ENCODE measurements at regions not wholly inside any gene's neighbourhood (a gene's known extent, or its start where the extent isn't known, plus 50 kb on each side); places are given as distances from the start of the nearest gene placed in this dataset.

- Histone ChIP-seq H3K4me2 (ENCODE audit: low read length) (no peak overlapping the region), H3F3A (ENCODE audit: insufficient read depth, low read length) (no peaks in the 10 kb centered on the region), H3K4me1 (ENCODE audit: insufficient read depth, low read length, severe bottlenecking) (no peaks in the 10 kb centered on the region), H3K79me2 (ENCODE audit: insufficient read depth, low read length) (no peaks in the 10 kb centered on the region), H3K9ac (ENCODE audit: low read length) (no peak overlapping the region), H3K27me3 (ENCODE audit: insufficient read depth, low read length) (no peaks in the 10 kb centered on the region), H4K20me1 (ENCODE audit: insufficient read depth, low read length) (no peaks in the 10 kb centered on the region), H3K36me3 (ENCODE audit: insufficient read depth, low read length) (no peaks in the 10 kb centered on the region), H2AFZ (ENCODE audit: low read length) (no peak overlapping the region), H3K9me3 (ENCODE audit: low read length) (no peaks in the 10 kb centered on the region), H3K9me2 (ENCODE audit: low read depth, low read length) (no peaks in the 10 kb centered on the region), H3K4me3 (ENCODE audit: low read depth, low read length, poor library complexity, severe bottlenecking) (no peak overlapping the region), H3K27ac (ENCODE audit: low read depth, low read length, poor library complexity, severe bottlenecking) (no peak overlapping the region)
- no peak for TF ChIP-seq CTCF (IDR thresholded peaks at IDR 0.05; ENCODE audit: low read length)
- TF ChIP-seq EZH2 (IDR thresholded peaks at IDR 0.05; ENCODE audit: borderline replicate concordance, low read length) = no peak
Measured at GRCh38 chr18:67092141-67092540, 424.4 kb downstream of the DSEL start.

GRCh38 chr18:67081482-67082211 lies 434.9 kb downstream of the DSEL start:
- Histone ChIP-seq H3K79me2 (ENCODE audit: insufficient read depth, low read length) (no peaks in the 10 kb centered on the region), H4K20me1 (ENCODE audit: insufficient read depth, low read length) (no peaks in the 10 kb centered on the region), H3K27me3 (ENCODE audit: insufficient read depth, low read length) (no peaks in the 10 kb centered on the region), H3K4me1 (ENCODE audit: insufficient read depth, low read length, severe bottlenecking) (no peaks in the 10 kb centered on the region), H3F3A (ENCODE audit: insufficient read depth, low read length) (no peaks in the 10 kb centered on the region), H2AFZ (ENCODE audit: low read length) (no peak overlapping the region), H3K9ac (ENCODE audit: low read length) (no peak overlapping the region), H3K36me3 (ENCODE audit: insufficient read depth, low read length) (no peaks in the 10 kb centered on the region), H3K4me2 (ENCODE audit: low read length) (no peak overlapping the region), H3K27ac (ENCODE audit: low read depth, low read length, poor library complexity, severe bottlenecking) (no peak overlapping the region), H3K9me3 (ENCODE audit: low read length) (no peaks in the 10 kb centered on the region), H3K9me2 (ENCODE audit: low read depth, low read length) (no peaks in the 10 kb centered on the region), H3K4me3 (ENCODE audit: low read depth, low read length, poor library complexity, severe bottlenecking) (no peak overlapping the region)
- TF ChIP-seq CTCF (IDR thresholded peaks at IDR 0.05; ENCODE audit: low read length) (no peak), EZH2 (IDR thresholded peaks at IDR 0.05; ENCODE audit: borderline replicate concordance, low read length) (no peak)

GRCh38 chr18:67080601-67081000 lies 435.9 kb downstream of the DSEL start:
- no peak overlapping the region for H3K27ac ChIP-seq (ENCODE audit: low read depth, low read length, poor library complexity, severe bottlenecking)
- no peaks in the 10 kb centered on the region for H3K27me3 ChIP-seq (ENCODE audit: insufficient read depth, low read length)
- no peak overlapping the region for H3K9ac ChIP-seq (ENCODE audit: low read length)
- no peak overlapping the region for H3K4me2 ChIP-seq (ENCODE audit: low read length)
- no peaks in the 10 kb centered on the region for H3K36me3 ChIP-seq (ENCODE audit: insufficient read depth, low read length)
- H3K9me2 ChIP-seq (ENCODE audit: low read depth, low read length) = no peaks in the 10 kb centered on the region
- H3K4me1 ChIP-seq (ENCODE audit: insufficient read depth, low read length, severe bottlenecking) = no peaks in the 10 kb centered on the region
- no peaks in the 10 kb centered on the region for H3F3A ChIP-seq (ENCODE audit: insufficient read depth, low read length)
- H3K79me2 ChIP-seq (ENCODE audit: insufficient read depth, low read length) = no peaks in the 10 kb centered on the region
- no peaks in the 10 kb centered on the region for H4K20me1 ChIP-seq (ENCODE audit: insufficient read depth, low read length)
- no peaks in the 10 kb centered on the region for H3K9me3 ChIP-seq (ENCODE audit: low read length)
- H2AFZ ChIP-seq (ENCODE audit: low read length) = no peak overlapping the region
- no peak overlapping the region for H3K4me3 ChIP-seq (ENCODE audit: low read depth, low read length, poor library complexity, severe bottlenecking)
- TF ChIP-seq CTCF (IDR thresholded peaks at IDR 0.05; ENCODE audit: low read length) (no peak), EZH2 (IDR thresholded peaks at IDR 0.05; ENCODE audit: borderline replicate concordance, low read length) (no peak)
